Astrocyte (in vitro differentiated cells and primary cell): ENCODE measurements at regions not wholly inside any gene's neighbourhood (a gene's known extent, or its start where the extent isn't known, plus 50 kb on each side); places are given as distances from the start of the nearest gene placed in this dataset.

Experiments used
- DNase-seq: peaks from one replicate; pipeline ENCODE4 v3.0.0-alpha.2; 2010; ENCODE audit warnings: low read depth
- FAIRE-seq: peaks from 2 replicates; lab custom pipeline; 2011; peaks lifted over from hg19 to GRCh38; lab: Jason Lieb, UNC
- H2AFZ ChIP-seq: 2 replicates; pipeline ENCODE4 v1.6.0; 2012; ENCODE audit warnings: low read depth, low read length, inconsistent platforms
- H3K27ac ChIP-seq: 2 replicates; pipeline ENCODE4 v1.5.1; 2011; ENCODE audit warnings: low read depth, low read length, inconsistent platforms
- H3K27me3 ChIP-seq: 2 replicates; pipeline ENCODE4 v1.6.0; 2011; ENCODE audit warnings: low read length, inconsistent platforms; ENCODE audit not compliant: insufficient read depth
- H3K36me3 ChIP-seq: 2 replicates; pipeline ENCODE4 v1.5.1; 2011; ENCODE audit warnings: low read length, inconsistent platforms; ENCODE audit not compliant: insufficient read depth
- H3K4me1 ChIP-seq: 2 replicates; pipeline ENCODE4 v1.5.1; 2011; ENCODE audit warnings: low read length, inconsistent platforms; ENCODE audit not compliant: insufficient read depth
- H3K4me2 ChIP-seq: 2 replicates; pipeline ENCODE4 v1.6.0; 2012; ENCODE audit warnings: low read length, inconsistent platforms
- H3K4me3 ChIP-seq: 2 replicates; pipeline ENCODE4 v1.5.1; 2011; ENCODE audit warnings: low read depth, mild to moderate bottlenecking, low read length, inconsistent platforms; ENCODE audit not compliant: insufficient read depth
- H3K79me2 ChIP-seq: 2 replicates; pipeline ENCODE4 v1.6.0; 2012; ENCODE audit warnings: mild to moderate bottlenecking, low read length, inconsistent platforms; ENCODE audit not compliant: insufficient read depth
- H3K9ac ChIP-seq: 2 replicates; pipeline ENCODE4 v1.6.0; 2012; ENCODE audit warnings: mild to moderate bottlenecking, low read length, inconsistent platforms
- H3K9me3 ChIP-seq: 2 replicates; pipeline ENCODE4 v1.5.1; 2012; ENCODE audit warnings: low read depth, mild to moderate bottlenecking, low read length, inconsistent platforms; ENCODE audit not compliant: insufficient read depth
- H4K20me1 ChIP-seq: 2 replicates; pipeline ENCODE4 v1.6.0; 2012; ENCODE audit warnings: low read length, inconsistent platforms; ENCODE audit not compliant: insufficient read depth
- H3K27ac Mint-ChIP-seq: one replicate; pipeline ENCODE4 v1.8.0; 2021; ENCODE audit warnings: mild to moderate bottlenecking, mixed read lengths; ENCODE audit not compliant: unreplicated experiment
- H3K27me3 Mint-ChIP-seq: one replicate; pipeline ENCODE4 v1.8.0; 2021; ENCODE audit warnings: low read depth, mixed read lengths; ENCODE audit not compliant: unreplicated experiment
- H3K36me3 Mint-ChIP-seq: one replicate; pipeline ENCODE4 v1.8.0; 2021; ENCODE audit warnings: low read depth, mixed read lengths; ENCODE audit not compliant: unreplicated experiment
- H3K4me1 Mint-ChIP-seq: one replicate; pipeline ENCODE4 v1.8.0; 2021; ENCODE audit warnings: low read depth, mixed read lengths; ENCODE audit not compliant: unreplicated experiment
- H3K4me3 Mint-ChIP-seq: one replicate; pipeline ENCODE4 v1.8.0; 2021; ENCODE audit warnings: mild to moderate bottlenecking, moderate library complexity, mixed read lengths; ENCODE audit not compliant: unreplicated experiment
- H3K9me3 Mint-ChIP-seq: one replicate; pipeline ENCODE4 v1.8.0; 2021; ENCODE audit warnings: mild to moderate bottlenecking, mixed read lengths; ENCODE audit not compliant: unreplicated experiment
- EZH2 ChIP-seq: IDR thresholded peaks from 2 replicates; pipeline ENCODE4 v1.6.1; 2012; ENCODE audit warnings: mild to moderate bottlenecking, low read length, inconsistent platforms; ENCODE audit not compliant: insufficient read depth
- TF ChIP-seq, protein P1 (sequence below): IDR thresholded peaks from 2 replicates; pipeline ENCODE4 v1.5.1; 2011; ENCODE audit warnings: low read depth, mild to moderate bottlenecking, inconsistent platforms, low read length, moderate library complexity; ENCODE audit not compliant: insufficient read depth

DNA sequence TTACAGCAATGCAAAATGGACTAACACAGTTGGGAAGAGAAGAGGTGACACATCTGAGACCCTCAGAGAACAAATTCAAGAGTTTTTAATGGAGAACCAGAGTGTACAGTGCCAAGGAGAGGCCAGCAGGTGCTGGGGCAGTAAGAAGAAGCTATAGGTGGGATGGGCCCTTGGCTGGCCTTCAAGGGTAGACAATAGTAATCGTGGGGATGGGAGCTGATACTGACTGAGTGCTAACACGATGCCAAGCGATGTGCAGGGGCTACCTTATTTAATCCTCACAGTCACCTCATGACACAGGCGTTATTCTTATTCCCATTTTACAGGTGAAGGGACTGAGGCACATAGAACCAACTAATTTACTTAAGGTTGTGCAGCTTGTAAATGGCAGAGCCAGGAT is 131.9 kb upstream of the ID2 start:
- no peak for TF ChIP-seq EZH2
- TF ChIP-seq, protein P1, sequence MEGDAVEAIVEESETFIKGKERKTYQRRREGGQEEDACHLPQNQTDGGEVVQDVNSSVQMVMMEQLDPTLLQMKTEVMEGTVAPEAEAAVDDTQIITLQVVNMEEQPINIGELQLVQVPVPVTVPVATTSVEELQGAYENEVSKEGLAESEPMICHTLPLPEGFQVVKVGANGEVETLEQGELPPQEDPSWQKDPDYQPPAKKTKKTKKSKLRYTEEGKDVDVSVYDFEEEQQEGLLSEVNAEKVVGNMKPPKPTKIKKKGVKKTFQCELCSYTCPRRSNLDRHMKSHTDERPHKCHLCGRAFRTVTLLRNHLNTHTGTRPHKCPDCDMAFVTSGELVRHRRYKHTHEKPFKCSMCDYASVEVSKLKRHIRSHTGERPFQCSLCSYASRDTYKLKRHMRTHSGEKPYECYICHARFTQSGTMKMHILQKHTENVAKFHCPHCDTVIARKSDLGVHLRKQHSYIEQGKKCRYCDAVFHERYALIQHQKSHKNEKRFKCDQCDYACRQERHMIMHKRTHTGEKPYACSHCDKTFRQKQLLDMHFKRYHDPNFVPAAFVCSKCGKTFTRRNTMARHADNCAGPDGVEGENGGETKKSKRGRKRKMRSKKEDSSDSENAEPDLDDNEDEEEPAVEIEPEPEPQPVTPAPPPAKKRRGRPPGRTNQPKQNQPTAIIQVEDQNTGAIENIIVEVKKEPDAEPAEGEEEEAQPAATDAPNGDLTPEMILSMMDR = no peak
- Histone ChIP-seq H3K4me1 (peaks cover 5% of the 10 kb centered on the region), H4K20me1 (no peaks in the 10 kb centered on the region), H3K9ac (no peak overlapping the region), H3K36me3 (no peaks in the 10 kb centered on the region), H3K9me3 (no peaks in the 10 kb centered on the region), H3K27me3 (no peaks in the 10 kb centered on the region), H3K4me3 (no peak overlapping the region), H3K4me2 (no peak overlapping the region), H3K79me2 (no peaks in the 10 kb centered on the region), H2AFZ (no peak overlapping the region), H3K27ac (no peak overlapping the region)
- H3K36me3 Mint-ChIP-seq = no peaks in the 10 kb centered on the region
- no peak overlapping the region for H3K27ac Mint-ChIP-seq
- no peak overlapping the region for H3K4me3 Mint-ChIP-seq
- DNase-seq = no peak
- H3K27me3 Mint-ChIP-seq = peaks cover 23% of the 10 kb centered on the region
- no peak for FAIRE-seq
- peaks cover 12% of the 10 kb centered on the region for H3K4me1 Mint-ChIP-seq
- H3K9me3 Mint-ChIP-seq = peaks cover 3% of the 10 kb centered on the region

DNA sequence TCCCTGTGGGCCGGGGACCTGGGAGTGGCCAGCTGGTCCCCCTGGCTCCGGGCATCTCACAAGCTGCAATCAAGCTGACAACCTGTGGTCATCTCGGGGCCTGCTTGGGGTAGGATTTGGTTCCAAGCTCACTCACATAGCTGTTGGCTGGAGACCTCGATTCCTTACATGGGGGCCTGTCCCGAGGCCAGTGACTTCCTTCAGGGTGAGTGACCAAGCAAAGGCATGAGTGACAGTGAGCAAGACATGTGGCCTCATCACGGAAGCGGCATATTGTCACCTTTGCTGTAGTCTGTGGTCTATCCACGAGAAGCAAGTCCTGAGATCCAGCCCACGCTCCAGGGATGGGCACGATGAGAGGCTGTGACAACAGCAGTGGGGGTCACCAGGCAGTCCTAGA is 131.4 kb upstream of the ID2 start:
- Histone ChIP-seq H3K9me3 (no peaks in the 10 kb centered on the region), H3K9ac (no peak overlapping the region), H2AFZ (no peak overlapping the region), H4K20me1 (no peaks in the 10 kb centered on the region), H3K27me3 (no peaks in the 10 kb centered on the region), H3K4me3 (no peak overlapping the region), H3K27ac (no peak overlapping the region), H3K79me2 (no peaks in the 10 kb centered on the region), H3K4me2 (no peak overlapping the region), H3K4me1 (peaks cover under 1% of the 10 kb centered on the region), H3K36me3 (no peaks in the 10 kb centered on the region)
- Mint-ChIP-seq H3K4me3 (no peak overlapping the region), H3K36me3 (no peaks in the 10 kb centered on the region), H3K27ac (no peak overlapping the region), H3K9me3 (peaks cover 3% of the 10 kb centered on the region), H3K4me1 (peaks cover 10% of the 10 kb centered on the region), H3K27me3 (peaks cover 23% of the 10 kb centered on the region)
- DNase-seq = no peak
- TF ChIP-seq, protein P1 = no peak
- TF ChIP-seq EZH2 = no peak
- FAIRE-seq = no peak

DNA sequence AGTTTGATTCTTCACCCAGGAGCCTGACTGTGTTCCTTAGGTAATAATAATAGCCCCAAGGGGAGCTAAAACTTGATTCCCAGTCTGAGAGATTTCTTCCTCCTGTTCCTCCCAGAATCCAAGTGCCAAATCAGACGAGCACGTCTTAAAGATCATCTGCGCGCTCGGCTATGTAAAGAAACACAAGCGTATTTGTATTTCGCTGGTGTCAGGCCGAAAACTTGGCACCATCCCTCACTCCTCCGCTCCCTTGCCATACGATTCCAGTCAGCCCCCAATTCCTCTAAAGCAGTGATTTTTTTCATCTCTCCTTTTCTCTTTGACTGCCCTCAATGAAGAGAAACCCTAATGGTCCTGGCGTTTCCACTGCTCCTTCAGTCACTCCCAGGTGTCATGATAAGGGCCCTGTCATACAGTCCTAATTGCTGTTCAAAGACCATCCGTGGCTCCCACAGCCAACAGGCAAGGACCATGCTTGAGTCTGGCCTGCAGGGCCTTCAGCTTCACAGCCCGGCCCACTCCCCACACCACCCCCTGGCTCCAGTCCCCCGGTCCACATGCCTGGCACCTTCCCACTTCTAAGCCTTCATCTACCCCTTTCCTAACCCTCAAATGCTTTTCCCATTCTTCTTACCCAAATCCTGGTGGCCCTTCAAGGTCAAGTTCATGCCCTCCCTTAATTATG is 130.8 kb upstream of the ID2 start:
- H3K4me2 ChIP-seq = no peak overlapping the region
- no peak overlapping the region for H3K4me3 ChIP-seq
- no peaks in the 10 kb centered on the region for H3K36me3 ChIP-seq
- no peak for TF ChIP-seq EZH2
- TF ChIP-seq, protein P1 = no peak
- H3K4me1 ChIP-seq = no peaks in the 10 kb centered on the region
- DNase-seq (no peak), FAIRE-seq (no peak)
- H3K4me3 Mint-ChIP-seq = no peak overlapping the region
- H3K27ac Mint-ChIP-seq = no peak overlapping the region
- H2AFZ ChIP-seq = no peak overlapping the region
- H3K27me3 ChIP-seq = no peaks in the 10 kb centered on the region
- H3K36me3 Mint-ChIP-seq = no peaks in the 10 kb centered on the region
- H3K9ac ChIP-seq = no peak overlapping the region
- peaks cover 3% of the 10 kb centered on the region for H3K9me3 Mint-ChIP-seq
- peaks cover 23% of the 10 kb centered on the region for H3K27me3 Mint-ChIP-seq
- no peaks in the 10 kb centered on the region for H4K20me1 ChIP-seq
- H3K9me3 ChIP-seq = no peaks in the 10 kb centered on the region
- peaks cover 10% of the 10 kb centered on the region for H3K4me1 Mint-ChIP-seq
- no peak overlapping the region for H3K27ac ChIP-seq
- H3K79me2 ChIP-seq = no peaks in the 10 kb centered on the region
